GM23338 (cell line): ENCODE measurements at regions not wholly inside any gene's neighbourhood (a gene's known extent, or its start where the extent isn't known, plus 50 kb on each side); places are given as distances from the start of the nearest gene placed in this dataset.

Experiments used
- ATAC-seq: fragments of 200-7000 bp; cut with Tn5 transposase; 3 replicates; pipeline ENCODE4 v1.9.1; 2020
- DNase-seq: peaks from one replicate; pipeline ENCODE4 v3.0.0-alpha.2; 2015; ENCODE audit warnings: low spot score
- H2AFZ ChIP-seq: fragments of 200-600 bp; sonication (generic); 2 replicates; pipeline ENCODE4 v1.8.0; 2016; ENCODE audit warnings: antibody characterized with exemption, mild to moderate bottlenecking, moderate library complexity
- H3F3A ChIP-seq: fragments of 200-600 bp; sonication (generic); replicated peaks from 2 replicates; pipeline ENCODE4 v1.8.0; 2017; ENCODE audit warnings: antibody characterized with exemption, mixed run types, low read depth
- H3K27ac ChIP-seq: fragments of 200-600 bp; sonication (generic); 2 replicates; pipeline ENCODE4 v1.6.1; 2016; ENCODE audit warnings: low read depth
- H3K27me3 ChIP-seq: fragments of 200-600 bp; sonication (generic); 2 replicates; pipeline ENCODE4 v1.8.0; 2016; ENCODE audit warnings: mild to moderate bottlenecking, mixed run types, moderate library complexity; ENCODE audit not compliant: insufficient read depth
- H3K36me3 ChIP-seq: fragments of 200-600 bp; sonication (generic); 2 replicates; pipeline ENCODE4 v1.8.0; 2016; ENCODE audit warnings: mild to moderate bottlenecking; ENCODE audit not compliant: insufficient read depth
- H3K4me1 ChIP-seq: fragments of 200-600 bp; sonication (generic); 2 replicates; pipeline ENCODE4 v1.8.0; 2016; ENCODE audit warnings: mild to moderate bottlenecking, moderate library complexity; ENCODE audit not compliant: insufficient read depth
- H3K4me2 ChIP-seq: fragments of 200-600 bp; sonication (generic); 2 replicates; pipeline ENCODE4 v1.7.1; 2017; ENCODE audit warnings: mixed run types
- H3K4me3 ChIP-seq: fragments of 200-600 bp; sonication (generic); 2 replicates; pipeline ENCODE4 v1.6.1; 2016; ENCODE audit warnings: mixed run types
- H3K79me2 ChIP-seq: fragments of 200-600 bp; sonication (generic); replicated peaks from 2 replicates; pipeline ENCODE4 v1.8.0; 2017; ENCODE audit warnings: mild to moderate bottlenecking; ENCODE audit not compliant: insufficient read depth
- H3K9me2 ChIP-seq: fragments of 200-600 bp; sonication (generic); 2 replicates; pipeline ENCODE4 v1.8.0; 2017; ENCODE audit not compliant: insufficient read depth
- H4K20me1 ChIP-seq: fragments of 200-600 bp; sonication (generic); replicated peaks from 2 replicates; pipeline ENCODE4 v1.8.0; 2017; ENCODE audit warnings: mild to moderate bottlenecking; ENCODE audit not compliant: insufficient read depth
- H3K27ac Mint-ChIP-seq: 2 replicates; pipeline ENCODE4 v1.8.0; 2020; ENCODE audit warnings: inconsistent platforms, mild to moderate bottlenecking, moderate library complexity, mixed read lengths
- H3K27me3 Mint-ChIP-seq: 3 replicates; pipeline ENCODE4 v1.8.0; 2022; ENCODE audit warnings: low read depth, mild to moderate bottlenecking, moderate library complexity, mixed read lengths, inconsistent platforms; ENCODE audit not compliant: insufficient read depth, poor library complexity
- H3K36me3 Mint-ChIP-seq: 3 replicates; pipeline ENCODE4 v1.8.0; 2021; ENCODE audit warnings: low read depth, mild to moderate bottlenecking, inconsistent platforms, moderate library complexity, mixed read lengths
- H3K4me1 Mint-ChIP-seq: 3 replicates; pipeline ENCODE4 v1.8.0; 2020; ENCODE audit warnings: mild to moderate bottlenecking, inconsistent platforms, mixed read lengths
- H3K4me3 Mint-ChIP-seq: 3 replicates; pipeline ENCODE4 v1.8.0; 2021; ENCODE audit warnings: moderate library complexity, mild to moderate bottlenecking, inconsistent platforms, mixed read lengths
- H3K9me3 Mint-ChIP-seq: 3 replicates; pipeline ENCODE4 v1.8.0; 2020; ENCODE audit warnings: moderate library complexity, mild to moderate bottlenecking, inconsistent platforms, mixed read lengths
- EZH2 ChIP-seq: fragments of 200-600 bp; sonication (generic); IDR thresholded peaks from one replicate; pipeline ENCODE4 v1.8.0; 2017; ENCODE audit warnings: antibody characterized with exemption, mild to moderate bottlenecking, low read depth; ENCODE audit not compliant: unreplicated experiment
- EZH2phosphoT487 ChIP-seq: fragments of 200-600 bp; sonication (generic); IDR thresholded peaks from one replicate; pipeline ENCODE4 v1.8.1; 2018; ENCODE audit warnings: antibody characterized with exemption; ENCODE audit not compliant: unreplicated experiment
- JUNB ChIP-seq: IDR thresholded peaks from one replicate; pipeline ENCODE4 v1.6.1; 2016; ENCODE audit warnings: antibody characterized with exemption; ENCODE audit not compliant: unreplicated experiment
- STAT1 ChIP-seq: IDR thresholded peaks from one replicate; pipeline ENCODE4 v1.6.1; 2016; ENCODE audit warnings: antibody characterized with exemption; ENCODE audit not compliant: unreplicated experiment
- TF ChIP-seq, protein P1 (sequence below): fragments of 250-450 bp; sonication (Bioruptor Pico); IDR thresholded peaks from 2 replicates; pipeline ENCODE4 v1.5.0; 2020; ENCODE audit warnings: mild to moderate bottlenecking, moderate library complexity
- TF ChIP-seq, protein P2 (sequence below), 2 experiments: fragments of 200-600 bp in 1 of 2; sonication (generic) in 1 of 2; conservative IDR thresholded peaks; 2 replicates each; pipeline versions ENCODE4 v1.5.1 to v1.6.1; 2016 to 2017; ENCODE audit warnings: antibody characterized with exemption in 2 of 2, low read depth in 2 of 2, mild to moderate bottlenecking in 2 of 2, moderate library complexity in 1 of 2
- TF ChIP-seq, protein P3 (sequence below): IDR thresholded peaks from 2 replicates; pipeline ENCODE4 v1.6.1; 2016; ENCODE audit warnings: antibody characterized with exemption

DNA sequence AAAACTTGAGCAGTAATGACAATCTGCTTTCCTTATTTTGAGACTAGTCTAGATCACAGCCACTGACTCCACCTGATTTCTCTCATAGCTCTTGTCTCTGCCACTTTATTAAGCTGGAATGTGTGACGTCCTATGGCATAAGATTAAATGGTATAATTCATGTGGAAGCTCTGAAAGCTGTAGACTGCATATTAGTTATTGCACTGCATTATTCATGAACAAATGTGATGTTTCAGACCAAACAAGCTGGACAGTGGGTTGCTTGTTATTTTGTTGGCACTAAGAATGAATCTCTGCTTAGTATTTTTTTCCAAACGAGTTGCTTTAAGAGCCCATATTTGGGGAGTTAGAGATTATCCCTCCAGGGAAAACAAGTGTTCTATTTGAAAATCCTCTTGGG is 1218.5 kb downstream of the SUCLG1 start (continued):
- TF ChIP-seq, protein P1, sequence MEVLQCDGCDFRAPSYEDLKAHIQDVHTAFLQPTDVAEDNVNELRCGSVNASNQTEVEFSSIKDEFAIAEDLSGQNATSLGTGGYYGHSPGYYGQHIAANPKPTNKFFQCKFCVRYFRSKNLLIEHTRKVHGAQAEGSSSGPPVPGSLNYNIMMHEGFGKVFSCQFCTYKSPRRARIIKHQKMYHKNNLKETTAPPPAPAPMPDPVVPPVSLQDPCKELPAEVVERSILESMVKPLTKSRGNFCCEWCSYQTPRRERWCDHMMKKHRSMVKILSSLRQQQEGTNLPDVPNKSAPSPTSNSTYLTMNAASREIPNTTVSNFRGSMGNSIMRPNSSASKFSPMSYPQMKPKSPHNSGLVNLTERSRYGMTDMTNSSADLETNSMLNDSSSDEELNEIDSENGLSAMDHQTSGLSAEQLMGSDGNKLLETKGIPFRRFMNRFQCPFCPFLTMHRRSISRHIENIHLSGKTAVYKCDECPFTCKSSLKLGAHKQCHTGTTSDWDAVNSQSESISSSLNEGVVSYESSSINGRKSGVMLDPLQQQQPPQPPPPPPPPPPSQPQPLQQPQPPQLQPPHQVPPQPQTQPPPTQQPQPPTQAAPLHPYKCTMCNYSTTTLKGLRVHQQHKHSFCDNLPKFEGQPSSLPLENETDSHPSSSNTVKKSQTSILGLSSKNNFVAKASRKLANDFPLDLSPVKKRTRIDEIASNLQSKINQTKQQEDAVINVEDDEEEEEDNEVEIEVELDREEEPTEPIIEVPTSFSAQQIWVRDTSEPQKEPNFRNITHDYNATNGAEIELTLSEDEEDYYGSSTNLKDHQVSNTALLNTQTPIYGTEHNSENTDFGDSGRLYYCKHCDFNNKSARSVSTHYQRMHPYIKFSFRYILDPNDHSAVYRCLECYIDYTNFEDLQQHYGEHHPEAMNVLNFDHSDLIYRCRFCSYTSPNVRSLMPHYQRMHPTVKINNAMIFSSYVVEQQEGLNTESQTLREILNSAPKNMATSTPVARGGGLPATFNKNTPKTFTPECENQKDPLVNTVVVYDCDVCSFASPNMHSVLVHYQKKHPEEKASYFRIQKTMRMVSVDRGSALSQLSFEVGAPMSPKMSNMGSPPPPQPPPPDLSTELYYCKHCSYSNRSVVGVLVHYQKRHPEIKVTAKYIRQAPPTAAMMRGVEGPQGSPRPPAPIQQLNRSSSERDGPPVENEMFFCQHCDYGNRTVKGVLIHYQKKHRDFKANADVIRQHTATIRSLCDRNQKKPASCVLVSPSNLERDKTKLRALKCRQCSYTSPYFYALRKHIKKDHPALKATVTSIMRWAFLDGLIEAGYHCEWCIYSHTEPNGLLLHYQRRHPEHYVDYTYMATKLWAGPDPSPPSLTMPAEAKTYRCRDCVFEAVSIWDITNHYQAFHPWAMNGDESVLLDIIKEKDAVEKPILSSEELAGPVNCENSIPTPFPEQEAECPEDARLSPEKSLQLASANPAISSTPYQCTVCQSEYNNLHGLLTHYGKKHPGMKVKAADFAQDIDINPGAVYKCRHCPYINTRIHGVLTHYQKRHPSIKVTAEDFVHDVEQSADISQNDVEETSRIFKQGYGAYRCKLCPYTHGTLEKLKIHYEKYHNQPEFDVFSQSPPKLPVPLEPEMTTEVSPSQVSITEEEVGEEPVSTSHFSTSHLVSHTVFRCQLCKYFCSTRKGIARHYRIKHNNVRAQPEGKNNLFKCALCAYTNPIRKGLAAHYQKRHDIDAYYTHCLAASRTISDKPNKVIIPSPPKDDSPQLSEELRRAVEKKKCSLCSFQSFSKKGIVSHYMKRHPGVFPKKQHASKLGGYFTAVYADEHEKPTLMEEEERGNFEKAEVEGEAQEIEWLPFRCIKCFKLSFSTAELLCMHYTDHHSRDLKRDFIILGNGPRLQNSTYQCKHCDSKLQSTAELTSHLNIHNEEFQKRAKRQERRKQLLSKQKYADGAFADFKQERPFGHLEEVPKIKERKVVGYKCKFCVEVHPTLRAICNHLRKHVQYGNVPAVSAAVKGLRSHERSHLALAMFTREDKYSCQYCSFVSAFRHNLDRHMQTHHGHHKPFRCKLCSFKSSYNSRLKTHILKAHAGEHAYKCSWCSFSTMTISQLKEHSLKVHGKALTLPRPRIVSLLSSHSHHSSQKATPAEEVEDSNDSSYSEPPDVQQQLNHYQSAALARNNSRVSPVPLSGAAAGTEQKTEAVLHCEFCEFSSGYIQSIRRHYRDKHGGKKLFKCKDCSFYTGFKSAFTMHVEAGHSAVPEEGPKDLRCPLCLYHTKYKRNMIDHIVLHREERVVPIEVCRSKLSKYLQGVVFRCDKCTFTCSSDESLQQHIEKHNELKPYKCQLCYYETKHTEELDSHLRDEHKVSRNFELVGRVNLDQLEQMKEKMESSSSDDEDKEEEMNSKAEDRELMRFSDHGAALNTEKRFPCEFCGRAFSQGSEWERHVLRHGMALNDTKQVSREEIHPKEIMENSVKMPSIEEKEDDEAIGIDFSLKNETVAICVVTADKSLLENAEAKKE: no peak
- TF ChIP-seq EZH2phosphoT487 (no peak), STAT1 (no peak), JUNB (no peak)

DNA sequence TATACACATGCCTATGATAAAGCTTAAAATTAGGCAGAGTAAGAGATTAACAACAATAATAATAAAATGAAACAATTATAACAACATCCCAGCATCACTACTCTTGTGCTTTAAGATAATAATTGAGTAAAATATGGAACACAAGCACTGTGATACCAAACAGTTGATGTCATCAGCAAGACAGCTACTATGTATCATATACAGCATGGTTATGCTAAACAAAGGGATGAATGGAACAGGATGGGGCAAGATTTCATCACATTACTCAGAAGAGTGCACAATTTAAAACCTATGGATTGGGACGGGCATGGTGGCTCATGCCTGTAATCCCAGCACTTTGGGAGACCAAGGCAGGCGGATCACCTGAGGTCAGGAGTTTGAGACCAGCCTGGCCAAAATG is 1221.0 kb downstream of the SUCLG1 start:
- H3K4me1 ChIP-seq: no peaks in the 10 kb centered on the region
- H3K27me3 ChIP-seq: no peaks in the 10 kb centered on the region
- no peak overlapping the region for H2AFZ ChIP-seq
- no peaks in the 10 kb centered on the region for H3F3A ChIP-seq
- Mint-ChIP-seq H3K9me3 (no peaks in the 10 kb centered on the region), H3K27me3 (no peaks in the 10 kb centered on the region), H3K36me3 (no peaks in the 10 kb centered on the region), H3K27ac (no peak overlapping the region), H3K4me3 (no peak overlapping the region), H3K4me1 (no peaks in the 10 kb centered on the region; the same call in 2 of the 3 replicates)
- no peak for ATAC-seq
- H3K4me2 ChIP-seq: no peak overlapping the region
- H3K79me2 ChIP-seq: no peaks in the 10 kb centered on the region
- H3K27ac ChIP-seq: no peak overlapping the region
- no peak overlapping the region for H3K4me3 ChIP-seq
- H3K9me2 ChIP-seq: peaks cover 11% of the 10 kb centered on the region; the same call in 1 of the 2 replicates
- DNase-seq: no peak
- H4K20me1 ChIP-seq: no peaks in the 10 kb centered on the region
- H3K36me3 ChIP-seq: no peaks in the 10 kb centered on the region
- TF ChIP-seq, protein P1: no peak
- TF ChIP-seq EZH2phosphoT487 (no peak), EZH2 (no peak)
- TF ChIP-seq, protein P2, sequence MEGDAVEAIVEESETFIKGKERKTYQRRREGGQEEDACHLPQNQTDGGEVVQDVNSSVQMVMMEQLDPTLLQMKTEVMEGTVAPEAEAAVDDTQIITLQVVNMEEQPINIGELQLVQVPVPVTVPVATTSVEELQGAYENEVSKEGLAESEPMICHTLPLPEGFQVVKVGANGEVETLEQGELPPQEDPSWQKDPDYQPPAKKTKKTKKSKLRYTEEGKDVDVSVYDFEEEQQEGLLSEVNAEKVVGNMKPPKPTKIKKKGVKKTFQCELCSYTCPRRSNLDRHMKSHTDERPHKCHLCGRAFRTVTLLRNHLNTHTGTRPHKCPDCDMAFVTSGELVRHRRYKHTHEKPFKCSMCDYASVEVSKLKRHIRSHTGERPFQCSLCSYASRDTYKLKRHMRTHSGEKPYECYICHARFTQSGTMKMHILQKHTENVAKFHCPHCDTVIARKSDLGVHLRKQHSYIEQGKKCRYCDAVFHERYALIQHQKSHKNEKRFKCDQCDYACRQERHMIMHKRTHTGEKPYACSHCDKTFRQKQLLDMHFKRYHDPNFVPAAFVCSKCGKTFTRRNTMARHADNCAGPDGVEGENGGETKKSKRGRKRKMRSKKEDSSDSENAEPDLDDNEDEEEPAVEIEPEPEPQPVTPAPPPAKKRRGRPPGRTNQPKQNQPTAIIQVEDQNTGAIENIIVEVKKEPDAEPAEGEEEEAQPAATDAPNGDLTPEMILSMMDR (conservative IDR thresholded peaks at IDR 0.05; ENCODE audit: low read depth in 2 of 2): no peak
- TF ChIP-seq, protein P3, sequence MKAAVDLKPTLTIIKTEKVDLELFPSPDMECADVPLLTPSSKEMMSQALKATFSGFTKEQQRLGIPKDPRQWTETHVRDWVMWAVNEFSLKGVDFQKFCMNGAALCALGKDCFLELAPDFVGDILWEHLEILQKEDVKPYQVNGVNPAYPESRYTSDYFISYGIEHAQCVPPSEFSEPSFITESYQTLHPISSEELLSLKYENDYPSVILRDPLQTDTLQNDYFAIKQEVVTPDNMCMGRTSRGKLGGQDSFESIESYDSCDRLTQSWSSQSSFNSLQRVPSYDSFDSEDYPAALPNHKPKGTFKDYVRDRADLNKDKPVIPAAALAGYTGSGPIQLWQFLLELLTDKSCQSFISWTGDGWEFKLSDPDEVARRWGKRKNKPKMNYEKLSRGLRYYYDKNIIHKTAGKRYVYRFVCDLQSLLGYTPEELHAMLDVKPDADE: no peak
